Liver (tissue), 3 donors: ENCODE measurements at regions not wholly inside any gene's neighbourhood (a gene's known extent, or its start where the extent isn't known, plus 50 kb on each side); places are given as distances from the start of the nearest gene placed in this dataset.

Experiments used
- EGR1 ChIP-seq, 2 donors: IDR thresholded peaks; 2 replicates each; pipeline ENCODE4 v1.6.1; 2016 to 2018; ENCODE audit warnings: antibody characterized with exemption in 2 of 2, low read depth in 2 of 2
- GABPA ChIP-seq, 2 donors: IDR thresholded peaks in 1 of 2; conservative IDR thresholded peaks in 1 of 2; 2 replicates each; pipeline ENCODE4 v1.6.1; 2016; ENCODE audit warnings: antibody characterized with exemption in 2 of 2, mild to moderate bottlenecking in 1 of 2, moderate library complexity in 1 of 2
- HNF4G ChIP-seq: IDR thresholded peaks from 2 replicates; pipeline ENCODE4 v1.6.1; 2016; ENCODE audit warnings: antibody characterized with exemption
- JUND ChIP-seq, 2 donors: IDR thresholded peaks; 2 replicates each; pipeline ENCODE4 v1.6.1; 2016; ENCODE audit warnings: antibody characterized with exemption in 2 of 2
- RAD21 ChIP-seq, 2 donors: IDR thresholded peaks; 2 replicates each; pipeline ENCODE4 v1.6.1; 2016; ENCODE audit warnings: antibody characterized with exemption in 2 of 2, mild to moderate bottlenecking in 2 of 2
- RXRA ChIP-seq, 2 donors: IDR thresholded peaks; 2 replicates each; pipeline ENCODE4 v1.6.1; 2017 to 2018; ENCODE audit warnings: antibody characterized with exemption in 2 of 2, mild to moderate bottlenecking in 1 of 2
- SP1 ChIP-seq: IDR thresholded peaks from 2 replicates; pipeline ENCODE4 v1.6.1; 2018; ENCODE audit warnings: antibody characterized with exemption, mild to moderate bottlenecking
- TAF1 ChIP-seq: conservative IDR thresholded peaks from 2 replicates; pipeline ENCODE4 v1.6.1; 2016; ENCODE audit warnings: antibody characterized with exemption, mild to moderate bottlenecking
- YY1 ChIP-seq: IDR thresholded peaks from 2 replicates; pipeline ENCODE4 v1.6.1; 2016; ENCODE audit warnings: antibody characterized with exemption, mild to moderate bottlenecking
- TF ChIP-seq, protein P1 (sequence below): IDR thresholded peaks from 2 replicates; pipeline ENCODE4 v1.6.1; 2016; ENCODE audit warnings: antibody characterized with exemption
- TF ChIP-seq, protein P2 (sequence below): fragments of 150-350 bp; IDR thresholded peaks from 2 replicates; pipeline ENCODE4 v1.5.1; 2017; ENCODE audit warnings: improper control_type of control experiment, low read depth, low read length; ENCODE audit not compliant: missing input control
- TF ChIP-seq, protein P3 (sequence below): IDR thresholded peaks from 2 replicates; pipeline ENCODE4 v1.6.1; 2016; ENCODE audit warnings: antibody characterized with exemption
- TF ChIP-seq, protein P4 (sequence below): IDR thresholded peaks from 2 replicates; pipeline ENCODE4 v1.6.1; 2016; ENCODE audit warnings: antibody characterized with exemption
- TF ChIP-seq, protein P5 (sequence below): IDR thresholded peaks from 2 replicates; pipeline ENCODE4 v1.6.1; 2016; ENCODE audit warnings: antibody characterized with exemption, mild to moderate bottlenecking
- donor health status: healthy.
- donor health status: healthy.

DNA sequence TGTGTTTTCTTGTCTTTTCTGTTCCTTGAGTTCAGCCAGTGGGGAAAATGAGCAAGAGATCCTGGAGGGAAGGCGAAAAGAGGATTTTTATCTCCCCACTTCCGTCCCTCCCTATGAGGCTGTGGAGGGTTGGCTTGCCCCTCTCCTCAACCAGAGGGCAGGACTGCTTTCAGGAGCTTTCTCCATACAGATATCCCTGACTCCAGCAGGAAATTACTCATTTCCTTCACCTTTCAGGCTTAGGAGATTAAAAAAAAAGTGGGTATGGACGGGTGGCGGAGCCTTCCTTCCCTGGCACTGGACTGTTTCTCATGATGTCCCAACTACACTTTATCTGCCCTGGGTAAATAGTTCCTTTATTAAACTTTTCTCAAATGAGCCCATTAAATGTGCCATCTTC lies 241.2 kb downstream of the FRK start:
- TF ChIP-seq, protein P1, sequence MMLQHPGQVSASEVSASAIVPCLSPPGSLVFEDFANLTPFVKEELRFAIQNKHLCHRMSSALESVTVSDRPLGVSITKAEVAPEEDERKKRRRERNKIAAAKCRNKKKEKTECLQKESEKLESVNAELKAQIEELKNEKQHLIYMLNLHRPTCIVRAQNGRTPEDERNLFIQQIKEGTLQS, result no peak
- TF ChIP-seq, protein P2, sequence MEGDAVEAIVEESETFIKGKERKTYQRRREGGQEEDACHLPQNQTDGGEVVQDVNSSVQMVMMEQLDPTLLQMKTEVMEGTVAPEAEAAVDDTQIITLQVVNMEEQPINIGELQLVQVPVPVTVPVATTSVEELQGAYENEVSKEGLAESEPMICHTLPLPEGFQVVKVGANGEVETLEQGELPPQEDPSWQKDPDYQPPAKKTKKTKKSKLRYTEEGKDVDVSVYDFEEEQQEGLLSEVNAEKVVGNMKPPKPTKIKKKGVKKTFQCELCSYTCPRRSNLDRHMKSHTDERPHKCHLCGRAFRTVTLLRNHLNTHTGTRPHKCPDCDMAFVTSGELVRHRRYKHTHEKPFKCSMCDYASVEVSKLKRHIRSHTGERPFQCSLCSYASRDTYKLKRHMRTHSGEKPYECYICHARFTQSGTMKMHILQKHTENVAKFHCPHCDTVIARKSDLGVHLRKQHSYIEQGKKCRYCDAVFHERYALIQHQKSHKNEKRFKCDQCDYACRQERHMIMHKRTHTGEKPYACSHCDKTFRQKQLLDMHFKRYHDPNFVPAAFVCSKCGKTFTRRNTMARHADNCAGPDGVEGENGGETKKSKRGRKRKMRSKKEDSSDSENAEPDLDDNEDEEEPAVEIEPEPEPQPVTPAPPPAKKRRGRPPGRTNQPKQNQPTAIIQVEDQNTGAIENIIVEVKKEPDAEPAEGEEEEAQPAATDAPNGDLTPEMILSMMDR, result no peak
- no peak for TF ChIP-seq RXRA (IDR thresholded peaks at IDR 0.05)
- TF ChIP-seq SP1, result no peak
- TF ChIP-seq GABPA (IDR thresholded peaks at IDR 0.05 in 1 of 2, conservative IDR thresholded peaks at IDR 0.05 in 1 of 2), result no peak
- TF ChIP-seq TAF1, result no peak
- TF ChIP-seq, protein P3, sequence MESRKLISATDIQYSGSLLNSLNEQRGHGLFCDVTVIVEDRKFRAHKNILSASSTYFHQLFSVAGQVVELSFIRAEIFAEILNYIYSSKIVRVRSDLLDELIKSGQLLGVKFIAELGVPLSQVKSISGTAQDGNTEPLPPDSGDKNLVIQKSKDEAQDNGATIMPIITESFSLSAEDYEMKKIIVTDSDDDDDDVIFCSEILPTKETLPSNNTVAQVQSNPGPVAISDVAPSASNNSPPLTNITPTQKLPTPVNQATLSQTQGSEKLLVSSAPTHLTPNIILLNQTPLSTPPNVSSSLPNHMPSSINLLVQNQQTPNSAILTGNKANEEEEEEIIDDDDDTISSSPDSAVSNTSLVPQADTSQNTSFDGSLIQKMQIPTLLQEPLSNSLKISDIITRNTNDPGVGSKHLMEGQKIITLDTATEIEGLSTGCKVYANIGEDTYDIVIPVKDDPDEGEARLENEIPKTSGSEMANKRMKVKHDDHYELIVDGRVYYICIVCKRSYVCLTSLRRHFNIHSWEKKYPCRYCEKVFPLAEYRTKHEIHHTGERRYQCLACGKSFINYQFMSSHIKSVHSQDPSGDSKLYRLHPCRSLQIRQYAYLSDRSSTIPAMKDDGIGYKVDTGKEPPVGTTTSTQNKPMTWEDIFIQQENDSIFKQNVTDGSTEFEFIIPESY, result no peak
- TF ChIP-seq EGR1 (IDR thresholded peaks at IDR 0.05; ENCODE audit: low read depth in 2 of 2), result no peak
- no peak for TF ChIP-seq JUND (IDR thresholded peaks at IDR 0.05)
- TF ChIP-seq, protein P4, sequence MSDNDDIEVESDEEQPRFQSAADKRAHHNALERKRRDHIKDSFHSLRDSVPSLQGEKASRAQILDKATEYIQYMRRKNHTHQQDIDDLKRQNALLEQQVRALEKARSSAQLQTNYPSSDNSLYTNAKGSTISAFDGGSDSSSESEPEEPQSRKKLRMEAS, result no peak
- TF ChIP-seq YY1, result no peak
- TF ChIP-seq HNF4G, result no peak
- TF ChIP-seq, protein P5, sequence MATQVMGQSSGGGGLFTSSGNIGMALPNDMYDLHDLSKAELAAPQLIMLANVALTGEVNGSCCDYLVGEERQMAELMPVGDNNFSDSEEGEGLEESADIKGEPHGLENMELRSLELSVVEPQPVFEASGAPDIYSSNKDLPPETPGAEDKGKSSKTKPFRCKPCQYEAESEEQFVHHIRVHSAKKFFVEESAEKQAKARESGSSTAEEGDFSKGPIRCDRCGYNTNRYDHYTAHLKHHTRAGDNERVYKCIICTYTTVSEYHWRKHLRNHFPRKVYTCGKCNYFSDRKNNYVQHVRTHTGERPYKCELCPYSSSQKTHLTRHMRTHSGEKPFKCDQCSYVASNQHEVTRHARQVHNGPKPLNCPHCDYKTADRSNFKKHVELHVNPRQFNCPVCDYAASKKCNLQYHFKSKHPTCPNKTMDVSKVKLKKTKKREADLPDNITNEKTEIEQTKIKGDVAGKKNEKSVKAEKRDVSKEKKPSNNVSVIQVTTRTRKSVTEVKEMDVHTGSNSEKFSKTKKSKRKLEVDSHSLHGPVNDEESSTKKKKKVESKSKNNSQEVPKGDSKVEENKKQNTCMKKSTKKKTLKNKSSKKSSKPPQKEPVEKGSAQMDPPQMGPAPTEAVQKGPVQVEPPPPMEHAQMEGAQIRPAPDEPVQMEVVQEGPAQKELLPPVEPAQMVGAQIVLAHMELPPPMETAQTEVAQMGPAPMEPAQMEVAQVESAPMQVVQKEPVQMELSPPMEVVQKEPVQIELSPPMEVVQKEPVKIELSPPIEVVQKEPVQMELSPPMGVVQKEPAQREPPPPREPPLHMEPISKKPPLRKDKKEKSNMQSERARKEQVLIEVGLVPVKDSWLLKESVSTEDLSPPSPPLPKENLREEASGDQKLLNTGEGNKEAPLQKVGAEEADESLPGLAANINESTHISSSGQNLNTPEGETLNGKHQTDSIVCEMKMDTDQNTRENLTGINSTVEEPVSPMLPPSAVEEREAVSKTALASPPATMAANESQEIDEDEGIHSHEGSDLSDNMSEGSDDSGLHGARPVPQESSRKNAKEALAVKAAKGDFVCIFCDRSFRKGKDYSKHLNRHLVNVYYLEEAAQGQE, result no peak
- no peak for TF ChIP-seq RAD21 (IDR thresholded peaks at IDR 0.05)
